GM23338 (cell line): ENCODE measurements at regions not wholly inside any gene's neighbourhood (a gene's known extent, or its start where the extent isn't known, plus 50 kb on each side); places are given as distances from the start of the nearest gene placed in this dataset.
A peak's percentile ranks its signal among the peaks of the same experiment; 100 is the strongest.

Experiments
- ATAC-seq: fragments of 200-7000 bp; cut with Tn5 transposase; 3 replicates; pipeline ENCODE4 v1.9.1; 2020
- DNase-seq: peaks from one replicate; pipeline ENCODE4 v3.0.0-alpha.2; 2015; ENCODE audit warnings: low spot score
- H2AFZ ChIP-seq: fragments of 200-600 bp; sonication (generic); 2 replicates; pipeline ENCODE4 v1.8.0; 2016; ENCODE audit warnings: antibody characterized with exemption, mild to moderate bottlenecking, moderate library complexity
- H3F3A ChIP-seq: fragments of 200-600 bp; sonication (generic); replicated peaks from 2 replicates; pipeline ENCODE4 v1.8.0; 2017; ENCODE audit warnings: antibody characterized with exemption, mixed run types, low read depth
- H3K27ac ChIP-seq: fragments of 200-600 bp; sonication (generic); 2 replicates; pipeline ENCODE4 v1.6.1; 2016; ENCODE audit warnings: low read depth
- H3K27me3 ChIP-seq: fragments of 200-600 bp; sonication (generic); 2 replicates; pipeline ENCODE4 v1.8.0; 2016; ENCODE audit warnings: mild to moderate bottlenecking, mixed run types, moderate library complexity; ENCODE audit not compliant: insufficient read depth
- H3K36me3 ChIP-seq: fragments of 200-600 bp; sonication (generic); 2 replicates; pipeline ENCODE4 v1.8.0; 2016; ENCODE audit warnings: mild to moderate bottlenecking; ENCODE audit not compliant: insufficient read depth
- H3K4me1 ChIP-seq: fragments of 200-600 bp; sonication (generic); 2 replicates; pipeline ENCODE4 v1.8.0; 2016; ENCODE audit warnings: mild to moderate bottlenecking, moderate library complexity; ENCODE audit not compliant: insufficient read depth
- H3K4me2 ChIP-seq: fragments of 200-600 bp; sonication (generic); 2 replicates; pipeline ENCODE4 v1.7.1; 2017; ENCODE audit warnings: mixed run types
- H3K4me3 ChIP-seq: fragments of 200-600 bp; sonication (generic); 2 replicates; pipeline ENCODE4 v1.6.1; 2016; ENCODE audit warnings: mixed run types
- H3K79me2 ChIP-seq: fragments of 200-600 bp; sonication (generic); replicated peaks from 2 replicates; pipeline ENCODE4 v1.8.0; 2017; ENCODE audit warnings: mild to moderate bottlenecking; ENCODE audit not compliant: insufficient read depth
- H3K9me2 ChIP-seq: fragments of 200-600 bp; sonication (generic); 2 replicates; pipeline ENCODE4 v1.8.0; 2017; ENCODE audit not compliant: insufficient read depth
- H4K20me1 ChIP-seq: fragments of 200-600 bp; sonication (generic); replicated peaks from 2 replicates; pipeline ENCODE4 v1.8.0; 2017; ENCODE audit warnings: mild to moderate bottlenecking; ENCODE audit not compliant: insufficient read depth
- H3K27ac Mint-ChIP-seq: 2 replicates; pipeline ENCODE4 v1.8.0; 2020; ENCODE audit warnings: inconsistent platforms, mild to moderate bottlenecking, moderate library complexity, mixed read lengths
- H3K27me3 Mint-ChIP-seq: 3 replicates; pipeline ENCODE4 v1.8.0; 2022; ENCODE audit warnings: low read depth, mild to moderate bottlenecking, moderate library complexity, mixed read lengths, inconsistent platforms; ENCODE audit not compliant: insufficient read depth, poor library complexity
- H3K36me3 Mint-ChIP-seq: 3 replicates; pipeline ENCODE4 v1.8.0; 2021; ENCODE audit warnings: low read depth, mild to moderate bottlenecking, inconsistent platforms, moderate library complexity, mixed read lengths
- H3K4me1 Mint-ChIP-seq: 3 replicates; pipeline ENCODE4 v1.8.0; 2020; ENCODE audit warnings: mild to moderate bottlenecking, inconsistent platforms, mixed read lengths
- H3K4me3 Mint-ChIP-seq: 3 replicates; pipeline ENCODE4 v1.8.0; 2021; ENCODE audit warnings: moderate library complexity, mild to moderate bottlenecking, inconsistent platforms, mixed read lengths
- H3K9me3 Mint-ChIP-seq: 3 replicates; pipeline ENCODE4 v1.8.0; 2020; ENCODE audit warnings: moderate library complexity, mild to moderate bottlenecking, inconsistent platforms, mixed read lengths
- EZH2 ChIP-seq: fragments of 200-600 bp; sonication (generic); IDR thresholded peaks from one replicate; pipeline ENCODE4 v1.8.0; 2017; ENCODE audit warnings: antibody characterized with exemption, mild to moderate bottlenecking, low read depth; ENCODE audit not compliant: unreplicated experiment
- EZH2phosphoT487 ChIP-seq: fragments of 200-600 bp; sonication (generic); IDR thresholded peaks from one replicate; pipeline ENCODE4 v1.8.1; 2018; ENCODE audit warnings: antibody characterized with exemption; ENCODE audit not compliant: unreplicated experiment
- POLR2AphosphoS5 ChIP-seq: IDR thresholded peaks from 2 replicates; pipeline ENCODE4 v1.6.1; 2016; ENCODE audit warnings: antibody characterized with exemption, low read depth
- ZNF114 ChIP-seq: fragments of 250-450 bp; sonication (Bioruptor Pico); IDR thresholded peaks from 2 replicates; pipeline ENCODE4 v1.5.0; 2020; ENCODE audit warnings: mild to moderate bottlenecking, moderate library complexity
- ZNF331 ChIP-seq: fragments of 250-450 bp; sonication (Bioruptor Pico); IDR thresholded peaks from 2 replicates; pipeline ENCODE4 v1.5.0; 2020; ENCODE audit warnings: low read depth, mild to moderate bottlenecking, moderate library complexity
- TF ChIP-seq, protein P1 (sequence below): IDR thresholded peaks from one replicate; pipeline ENCODE4 v1.6.1; 2018; ENCODE audit warnings: antibody characterized with exemption; ENCODE audit not compliant: unreplicated experiment
- TF ChIP-seq, protein P2 (sequence below): IDR thresholded peaks from 2 replicates; pipeline ENCODE4 v1.6.1; 2016; ENCODE audit warnings: antibody characterized with exemption
- TF ChIP-seq, protein P3 (sequence below), 2 experiments: fragments of 200-600 bp in 1 of 2; sonication (generic) in 1 of 2; conservative IDR thresholded peaks; 2 replicates each; pipeline versions ENCODE4 v1.5.1 to v1.6.1; 2016 to 2017; ENCODE audit warnings: antibody characterized with exemption in 2 of 2, low read depth in 2 of 2, mild to moderate bottlenecking in 2 of 2, moderate library complexity in 1 of 2

DNA sequence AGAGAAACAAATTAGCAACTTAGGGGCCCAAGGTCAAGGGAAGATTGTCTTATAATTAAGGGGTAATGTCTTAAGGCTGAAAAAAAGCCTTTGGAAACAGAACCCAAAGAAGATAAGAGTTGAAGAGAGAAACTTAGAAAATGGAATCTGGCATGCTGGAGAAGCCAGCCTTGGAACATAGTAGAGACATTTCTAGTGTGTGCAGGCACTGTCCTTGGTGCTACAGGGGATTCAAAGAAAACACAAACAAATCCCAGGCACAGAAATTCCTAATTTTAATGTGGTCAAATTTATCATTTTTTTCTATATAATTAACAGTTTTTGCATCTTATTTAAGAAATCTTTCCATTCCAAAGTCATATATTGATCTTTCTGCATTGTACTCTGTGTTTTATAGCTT lies 89.4 kb downstream of the NR1D2 start:
- Histone ChIP-seq H3K4me2 (no peak overlapping the region), H3F3A (no peaks in the 10 kb centered on the region), H3K9me2 (no peaks in the 10 kb centered on the region), H3K27ac (no peak overlapping the region), H4K20me1 (no peaks in the 10 kb centered on the region), H3K36me3 (no peaks in the 10 kb centered on the region), H3K79me2 (no peaks in the 10 kb centered on the region), H3K27me3 (no peaks in the 10 kb centered on the region), H3K4me1 (no peaks in the 10 kb centered on the region), H3K4me3 (no peak overlapping the region), H2AFZ (no peak overlapping the region)
- TF ChIP-seq, protein P1, sequence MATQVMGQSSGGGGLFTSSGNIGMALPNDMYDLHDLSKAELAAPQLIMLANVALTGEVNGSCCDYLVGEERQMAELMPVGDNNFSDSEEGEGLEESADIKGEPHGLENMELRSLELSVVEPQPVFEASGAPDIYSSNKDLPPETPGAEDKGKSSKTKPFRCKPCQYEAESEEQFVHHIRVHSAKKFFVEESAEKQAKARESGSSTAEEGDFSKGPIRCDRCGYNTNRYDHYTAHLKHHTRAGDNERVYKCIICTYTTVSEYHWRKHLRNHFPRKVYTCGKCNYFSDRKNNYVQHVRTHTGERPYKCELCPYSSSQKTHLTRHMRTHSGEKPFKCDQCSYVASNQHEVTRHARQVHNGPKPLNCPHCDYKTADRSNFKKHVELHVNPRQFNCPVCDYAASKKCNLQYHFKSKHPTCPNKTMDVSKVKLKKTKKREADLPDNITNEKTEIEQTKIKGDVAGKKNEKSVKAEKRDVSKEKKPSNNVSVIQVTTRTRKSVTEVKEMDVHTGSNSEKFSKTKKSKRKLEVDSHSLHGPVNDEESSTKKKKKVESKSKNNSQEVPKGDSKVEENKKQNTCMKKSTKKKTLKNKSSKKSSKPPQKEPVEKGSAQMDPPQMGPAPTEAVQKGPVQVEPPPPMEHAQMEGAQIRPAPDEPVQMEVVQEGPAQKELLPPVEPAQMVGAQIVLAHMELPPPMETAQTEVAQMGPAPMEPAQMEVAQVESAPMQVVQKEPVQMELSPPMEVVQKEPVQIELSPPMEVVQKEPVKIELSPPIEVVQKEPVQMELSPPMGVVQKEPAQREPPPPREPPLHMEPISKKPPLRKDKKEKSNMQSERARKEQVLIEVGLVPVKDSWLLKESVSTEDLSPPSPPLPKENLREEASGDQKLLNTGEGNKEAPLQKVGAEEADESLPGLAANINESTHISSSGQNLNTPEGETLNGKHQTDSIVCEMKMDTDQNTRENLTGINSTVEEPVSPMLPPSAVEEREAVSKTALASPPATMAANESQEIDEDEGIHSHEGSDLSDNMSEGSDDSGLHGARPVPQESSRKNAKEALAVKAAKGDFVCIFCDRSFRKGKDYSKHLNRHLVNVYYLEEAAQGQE: peak; percentile 50
- TF ChIP-seq, protein P2, sequence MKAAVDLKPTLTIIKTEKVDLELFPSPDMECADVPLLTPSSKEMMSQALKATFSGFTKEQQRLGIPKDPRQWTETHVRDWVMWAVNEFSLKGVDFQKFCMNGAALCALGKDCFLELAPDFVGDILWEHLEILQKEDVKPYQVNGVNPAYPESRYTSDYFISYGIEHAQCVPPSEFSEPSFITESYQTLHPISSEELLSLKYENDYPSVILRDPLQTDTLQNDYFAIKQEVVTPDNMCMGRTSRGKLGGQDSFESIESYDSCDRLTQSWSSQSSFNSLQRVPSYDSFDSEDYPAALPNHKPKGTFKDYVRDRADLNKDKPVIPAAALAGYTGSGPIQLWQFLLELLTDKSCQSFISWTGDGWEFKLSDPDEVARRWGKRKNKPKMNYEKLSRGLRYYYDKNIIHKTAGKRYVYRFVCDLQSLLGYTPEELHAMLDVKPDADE: no peak
- TF ChIP-seq EZH2phosphoT487: no peak
- no peak overlapping the region for H3K4me3 Mint-ChIP-seq
- H3K36me3 Mint-ChIP-seq: no peaks in the 10 kb centered on the region
- ATAC-seq (no peak), DNase-seq (no peak)
- no peaks in the 10 kb centered on the region for H3K9me3 Mint-ChIP-seq
- H3K27me3 Mint-ChIP-seq: peaks cover 4% of the 10 kb centered on the region
- 0 out of 3 replicates have a peak, but pooled peaks cover 3% of the 10 kb centered on the region for H3K4me1 Mint-ChIP-seq
- H3K27ac Mint-ChIP-seq: no peak overlapping the region

DNA sequence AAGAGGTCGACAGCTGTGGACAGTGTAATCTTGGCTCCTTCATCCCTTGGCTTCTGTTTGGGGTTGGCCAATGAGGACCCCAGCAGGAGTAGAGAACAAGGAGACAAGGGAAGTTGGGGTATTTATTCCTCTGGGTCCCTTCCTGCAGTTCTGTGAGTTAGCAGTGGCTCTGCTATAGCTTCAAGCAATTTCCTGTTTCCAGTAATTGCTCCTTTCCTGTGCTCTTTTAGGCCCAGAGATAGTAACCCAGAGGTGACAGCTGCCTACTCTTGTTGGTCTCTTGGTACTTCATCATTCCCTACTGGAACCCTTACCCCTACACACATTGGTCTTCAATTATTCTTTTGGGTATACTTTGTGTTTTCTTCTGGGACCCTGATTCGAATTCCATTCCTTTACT lies 92.9 kb downstream of the NR1D2 start:
- H2AFZ ChIP-seq: no peak overlapping the region
- ATAC-seq: no peak
- no peak overlapping the region for H3K4me3 ChIP-seq
- H3K36me3 ChIP-seq: no peaks in the 10 kb centered on the region
- Mint-ChIP-seq H3K4me3 (no peak overlapping the region), H3K27ac (no peak overlapping the region), H3K27me3 (peaks cover 4% of the 10 kb centered on the region), H3K36me3 (no peaks in the 10 kb centered on the region), H3K9me3 (no peaks in the 10 kb centered on the region), H3K4me1 (0 out of 3 replicates have a peak, but pooled peaks cover 3% of the 10 kb centered on the region)
- H3K27ac ChIP-seq: no peak overlapping the region
- TF ChIP-seq POLR2AphosphoS5: no peak
- H3K4me2 ChIP-seq: no peak overlapping the region
- H4K20me1 ChIP-seq: no peaks in the 10 kb centered on the region
- H3K79me2 ChIP-seq: no peaks in the 10 kb centered on the region
- DNase-seq: no peak
- H3F3A ChIP-seq: no peaks in the 10 kb centered on the region
- H3K4me1 ChIP-seq: no peaks in the 10 kb centered on the region
- H3K9me2 ChIP-seq: no peaks in the 10 kb centered on the region
- no peaks in the 10 kb centered on the region for H3K27me3 ChIP-seq

DNA sequence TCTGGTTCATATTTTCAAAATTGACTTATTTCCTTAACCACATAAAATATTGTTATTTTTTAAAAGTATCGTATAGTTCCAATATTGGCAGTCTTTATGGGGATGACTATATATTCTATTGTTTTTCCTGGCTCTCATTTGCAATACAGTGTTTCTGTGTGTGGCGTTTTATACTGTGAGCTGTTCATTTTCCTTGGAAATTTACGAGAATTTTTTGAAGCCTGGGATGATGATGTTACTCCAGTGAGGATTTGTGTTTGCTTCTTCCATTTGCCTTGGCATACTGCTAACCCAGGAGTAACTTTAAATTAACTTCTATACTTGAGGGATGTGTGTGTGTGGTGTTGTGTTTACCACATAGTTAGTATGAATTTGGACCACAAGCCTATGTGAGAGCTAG lies 95.2 kb downstream of the NR1D2 start:
- H3K27me3 ChIP-seq: no peaks in the 10 kb centered on the region
- Mint-ChIP-seq H3K27me3 (peaks cover 4% of the 10 kb centered on the region), H3K36me3 (no peaks in the 10 kb centered on the region), H3K9me3 (no peaks in the 10 kb centered on the region), H3K27ac (no peak overlapping the region), H3K4me1 (0 out of 3 replicates have a peak, but pooled peaks cover 3% of the 10 kb centered on the region), H3K4me3 (no peak overlapping the region)
- no peak overlapping the region for H3K4me2 ChIP-seq
- no peaks in the 10 kb centered on the region for H3K4me1 ChIP-seq
- no peak overlapping the region for H3K27ac ChIP-seq
- H4K20me1 ChIP-seq: no peaks in the 10 kb centered on the region
- DNase-seq (no peak), ATAC-seq (no peak)
- H3F3A ChIP-seq: no peaks in the 10 kb centered on the region
- H3K79me2 ChIP-seq: no peaks in the 10 kb centered on the region
- no peaks in the 10 kb centered on the region for H3K36me3 ChIP-seq
- H3K9me2 ChIP-seq: no peaks in the 10 kb centered on the region
- no peak overlapping the region for H2AFZ ChIP-seq
- no peak overlapping the region for H3K4me3 ChIP-seq
- TF ChIP-seq POLR2AphosphoS5 (no peak), ZNF331 (CRISPR knock-in tag) (no peak), ZNF114 (no peak), EZH2 (no peak), EZH2phosphoT487 (no peak)
- TF ChIP-seq, protein P3, sequence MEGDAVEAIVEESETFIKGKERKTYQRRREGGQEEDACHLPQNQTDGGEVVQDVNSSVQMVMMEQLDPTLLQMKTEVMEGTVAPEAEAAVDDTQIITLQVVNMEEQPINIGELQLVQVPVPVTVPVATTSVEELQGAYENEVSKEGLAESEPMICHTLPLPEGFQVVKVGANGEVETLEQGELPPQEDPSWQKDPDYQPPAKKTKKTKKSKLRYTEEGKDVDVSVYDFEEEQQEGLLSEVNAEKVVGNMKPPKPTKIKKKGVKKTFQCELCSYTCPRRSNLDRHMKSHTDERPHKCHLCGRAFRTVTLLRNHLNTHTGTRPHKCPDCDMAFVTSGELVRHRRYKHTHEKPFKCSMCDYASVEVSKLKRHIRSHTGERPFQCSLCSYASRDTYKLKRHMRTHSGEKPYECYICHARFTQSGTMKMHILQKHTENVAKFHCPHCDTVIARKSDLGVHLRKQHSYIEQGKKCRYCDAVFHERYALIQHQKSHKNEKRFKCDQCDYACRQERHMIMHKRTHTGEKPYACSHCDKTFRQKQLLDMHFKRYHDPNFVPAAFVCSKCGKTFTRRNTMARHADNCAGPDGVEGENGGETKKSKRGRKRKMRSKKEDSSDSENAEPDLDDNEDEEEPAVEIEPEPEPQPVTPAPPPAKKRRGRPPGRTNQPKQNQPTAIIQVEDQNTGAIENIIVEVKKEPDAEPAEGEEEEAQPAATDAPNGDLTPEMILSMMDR (conservative IDR thresholded peaks at IDR 0.05; ENCODE audit: low read depth in 2 of 2): no peak
- TF ChIP-seq, protein P1: no peak
